ENCODE measurements at regions not wholly inside any gene's neighbourhood (a gene's known extent, or its start where the extent isn't known, plus 50 kb on each side); places are given as distances from the start of the nearest gene placed in this dataset.

- TF ChIP-seq MAX (CRISPR knock-in tag; IDR thresholded peaks at IDR 0.05) (no peak), ATF2 (CRISPR knock-in tag; IDR thresholded peaks at IDR 0.05; ENCODE audit: borderline replicate concordance, low read depth) (no peak), ZBTB21 (CRISPR knock-in tag; IDR thresholded peaks at IDR 0.05; ENCODE audit: borderline replicate concordance) (no peak), CTCF (IDR thresholded peaks at IDR 0.05) (no peak), FOXK1 (CRISPR knock-in tag; IDR thresholded peaks at IDR 0.05) (no peak), IRF1 (CRISPR knock-in tag; IDR thresholded peaks at IDR 0.05) (no peak), PRRX2 (CRISPR knock-in tag; IDR thresholded peaks at IDR 0.05) (no peak), OVOL2 (CRISPR knock-in tag; IDR thresholded peaks at IDR 0.05; ENCODE audit: borderline replicate concordance) (no peak)
Measured at GRCh38 chr14:37924622-37925021, 283.1 kb upstream of the SSTR1 start.

All from WTC11 (cell line).